ENCODE measurements at regions not wholly inside any gene's neighbourhood (a gene's known extent, or its start where the extent isn't known, plus 50 kb on each side); places are given as distances from the start of the nearest gene placed in this dataset.

DNA sequence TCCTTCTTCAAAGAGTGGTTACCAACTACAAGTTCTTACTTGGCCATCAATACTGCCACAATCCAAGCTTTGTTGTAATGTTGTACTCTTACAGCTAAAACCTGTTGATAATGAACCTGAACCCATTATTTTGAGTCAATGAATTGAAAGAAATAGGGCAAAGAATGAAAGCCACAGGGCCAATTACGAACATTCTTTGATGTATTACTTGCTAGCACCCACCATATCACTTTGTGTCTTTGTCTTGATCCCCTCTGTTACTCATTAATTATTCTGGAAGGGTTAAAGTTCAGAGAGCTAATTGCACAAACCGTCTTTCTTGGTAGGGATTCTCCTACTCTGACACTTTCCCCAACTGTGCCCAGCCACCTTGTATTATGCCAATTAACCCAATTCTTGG, 53.2 kb upstream of the TFEC start:
- TF ChIP-seq, protein P1, sequence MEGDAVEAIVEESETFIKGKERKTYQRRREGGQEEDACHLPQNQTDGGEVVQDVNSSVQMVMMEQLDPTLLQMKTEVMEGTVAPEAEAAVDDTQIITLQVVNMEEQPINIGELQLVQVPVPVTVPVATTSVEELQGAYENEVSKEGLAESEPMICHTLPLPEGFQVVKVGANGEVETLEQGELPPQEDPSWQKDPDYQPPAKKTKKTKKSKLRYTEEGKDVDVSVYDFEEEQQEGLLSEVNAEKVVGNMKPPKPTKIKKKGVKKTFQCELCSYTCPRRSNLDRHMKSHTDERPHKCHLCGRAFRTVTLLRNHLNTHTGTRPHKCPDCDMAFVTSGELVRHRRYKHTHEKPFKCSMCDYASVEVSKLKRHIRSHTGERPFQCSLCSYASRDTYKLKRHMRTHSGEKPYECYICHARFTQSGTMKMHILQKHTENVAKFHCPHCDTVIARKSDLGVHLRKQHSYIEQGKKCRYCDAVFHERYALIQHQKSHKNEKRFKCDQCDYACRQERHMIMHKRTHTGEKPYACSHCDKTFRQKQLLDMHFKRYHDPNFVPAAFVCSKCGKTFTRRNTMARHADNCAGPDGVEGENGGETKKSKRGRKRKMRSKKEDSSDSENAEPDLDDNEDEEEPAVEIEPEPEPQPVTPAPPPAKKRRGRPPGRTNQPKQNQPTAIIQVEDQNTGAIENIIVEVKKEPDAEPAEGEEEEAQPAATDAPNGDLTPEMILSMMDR (IDR thresholded peaks at IDR 0.05; ENCODE audit: low read depth, low read length), result no peak
- no peaks in the 10 kb centered on the region for H3K36me3 ChIP-seq
- no peak overlapping the region for H3K4me3 ChIP-seq (ENCODE audit: low read depth, low read length)
- H3K27me3 ChIP-seq, result no peaks in the 10 kb centered on the region
- H3K4me1 ChIP-seq, result no peaks in the 10 kb centered on the region
- no peaks in the 10 kb centered on the region for H3K9me3 ChIP-seq
- no peak for DNase-seq

DNA sequence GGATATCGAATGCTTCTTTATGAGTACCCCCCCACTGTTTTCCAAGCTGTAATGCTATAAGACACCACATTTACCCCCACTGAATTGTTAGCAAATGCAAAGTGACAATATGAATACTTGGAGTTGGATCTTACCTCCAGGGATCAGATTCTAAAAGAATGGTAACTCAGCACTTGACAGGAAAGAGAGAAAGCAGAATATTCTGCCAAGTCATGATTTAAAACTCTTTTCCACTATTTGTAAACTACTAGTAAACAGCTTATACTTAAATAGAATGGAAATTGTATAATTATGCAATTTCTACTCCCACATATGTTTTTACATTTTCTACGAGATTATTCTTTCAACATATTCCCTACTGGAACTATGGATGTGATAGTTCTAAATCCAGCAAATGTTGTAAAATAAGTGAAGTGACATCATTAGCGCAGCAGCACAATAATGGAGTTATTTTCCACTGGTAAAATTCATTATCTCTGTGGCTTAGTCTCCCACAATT, 56.0 kb upstream of the TFEC start:
- no peak overlapping the region for H3K4me3 ChIP-seq (ENCODE audit: low read depth, low read length)
- no peaks in the 10 kb centered on the region for H3K4me1 ChIP-seq
- no peaks in the 10 kb centered on the region for H3K27me3 ChIP-seq
- TF ChIP-seq, protein P1 (IDR thresholded peaks at IDR 0.05; ENCODE audit: low read depth, low read length), result no peak
- DNase-seq, result no peak
- no peaks in the 10 kb centered on the region for H3K36me3 ChIP-seq
- H3K9me3 ChIP-seq, result no peaks in the 10 kb centered on the region

DNA sequence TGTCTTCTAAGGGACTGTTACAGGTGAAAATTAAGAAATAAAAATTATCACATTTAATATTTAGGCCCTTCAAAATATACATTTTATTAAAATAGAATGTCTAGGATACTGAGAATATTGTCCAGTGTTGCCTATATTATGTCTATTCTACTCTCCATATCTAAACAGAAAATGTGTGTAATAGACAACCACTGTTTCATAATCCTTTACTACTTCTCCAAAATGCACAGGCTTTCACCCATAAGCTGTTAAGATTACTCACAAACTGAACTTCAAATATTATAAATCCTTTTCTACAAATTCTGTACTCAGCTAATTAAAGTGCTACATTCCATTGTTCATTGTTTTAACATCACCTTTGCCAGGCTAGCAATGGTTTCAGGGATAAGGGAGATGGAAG, 56.7 kb upstream of the TFEC start:
- no peaks in the 10 kb centered on the region for H3K4me1 ChIP-seq
- H3K36me3 ChIP-seq, result no peaks in the 10 kb centered on the region
- no peak for DNase-seq
- H3K4me3 ChIP-seq (ENCODE audit: low read depth, low read length), result no peak overlapping the region
- no peaks in the 10 kb centered on the region for H3K9me3 ChIP-seq
- no peaks in the 10 kb centered on the region for H3K27me3 ChIP-seq
- TF ChIP-seq, protein P1 (IDR thresholded peaks at IDR 0.05; ENCODE audit: low read depth, low read length), result no peak

DNA sequence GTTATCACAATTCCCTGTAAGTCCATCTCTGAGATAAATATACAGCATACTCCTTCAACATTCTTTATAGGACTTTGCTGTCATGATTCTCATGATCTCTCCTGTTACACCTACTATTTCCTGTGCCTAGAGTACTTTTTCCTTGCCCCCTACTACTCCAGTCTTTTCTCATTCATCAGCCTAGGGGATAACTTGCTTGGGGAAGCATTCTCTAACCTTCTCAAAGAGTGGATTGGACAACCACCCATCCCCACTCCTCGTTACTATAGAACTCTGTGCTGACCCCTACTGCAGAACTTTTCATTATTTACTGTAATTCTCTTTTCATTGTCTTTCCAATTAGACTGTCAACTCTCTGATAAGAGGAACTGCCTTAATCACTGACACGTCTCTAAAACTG, 57.4 kb upstream of the TFEC start:
- no peak for DNase-seq
- Histone ChIP-seq H3K4me3 (ENCODE audit: low read depth, low read length) (no peak overlapping the region), H3K36me3 (no peaks in the 10 kb centered on the region), H3K9me3 (no peaks in the 10 kb centered on the region), H3K27me3 (no peaks in the 10 kb centered on the region), H3K4me1 (no peaks in the 10 kb centered on the region)
- TF ChIP-seq, protein P1 (IDR thresholded peaks at IDR 0.05; ENCODE audit: low read depth, low read length), result no peak

DNA sequence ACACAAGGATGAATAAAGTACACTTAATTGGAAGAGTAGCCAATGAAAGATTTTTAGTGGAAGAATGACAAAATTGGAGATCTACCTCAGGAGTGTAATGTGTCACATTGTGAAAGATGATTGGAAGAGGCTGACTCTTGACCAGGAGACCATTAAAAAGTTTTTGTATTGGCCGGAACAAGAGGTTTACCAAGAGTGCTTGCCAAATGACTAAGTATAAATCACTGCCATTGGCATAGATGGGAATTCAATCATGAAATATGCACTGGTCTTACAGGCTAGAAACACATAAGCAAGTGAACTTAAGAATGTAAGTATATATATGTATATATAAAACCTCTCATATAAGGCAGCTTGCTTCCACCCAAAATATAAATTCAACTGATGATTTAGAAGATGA, 58.7 kb upstream of the TFEC start:
- Histone ChIP-seq H3K36me3 (no peaks in the 10 kb centered on the region), H3K4me1 (no peaks in the 10 kb centered on the region), H3K4me3 (ENCODE audit: low read depth, low read length) (no peak overlapping the region), H3K9me3 (no peaks in the 10 kb centered on the region), H3K27me3 (no peaks in the 10 kb centered on the region)
- TF ChIP-seq, protein P1 (IDR thresholded peaks at IDR 0.05; ENCODE audit: low read depth, low read length), result no peak
- DNase-seq, result no peak

DNA sequence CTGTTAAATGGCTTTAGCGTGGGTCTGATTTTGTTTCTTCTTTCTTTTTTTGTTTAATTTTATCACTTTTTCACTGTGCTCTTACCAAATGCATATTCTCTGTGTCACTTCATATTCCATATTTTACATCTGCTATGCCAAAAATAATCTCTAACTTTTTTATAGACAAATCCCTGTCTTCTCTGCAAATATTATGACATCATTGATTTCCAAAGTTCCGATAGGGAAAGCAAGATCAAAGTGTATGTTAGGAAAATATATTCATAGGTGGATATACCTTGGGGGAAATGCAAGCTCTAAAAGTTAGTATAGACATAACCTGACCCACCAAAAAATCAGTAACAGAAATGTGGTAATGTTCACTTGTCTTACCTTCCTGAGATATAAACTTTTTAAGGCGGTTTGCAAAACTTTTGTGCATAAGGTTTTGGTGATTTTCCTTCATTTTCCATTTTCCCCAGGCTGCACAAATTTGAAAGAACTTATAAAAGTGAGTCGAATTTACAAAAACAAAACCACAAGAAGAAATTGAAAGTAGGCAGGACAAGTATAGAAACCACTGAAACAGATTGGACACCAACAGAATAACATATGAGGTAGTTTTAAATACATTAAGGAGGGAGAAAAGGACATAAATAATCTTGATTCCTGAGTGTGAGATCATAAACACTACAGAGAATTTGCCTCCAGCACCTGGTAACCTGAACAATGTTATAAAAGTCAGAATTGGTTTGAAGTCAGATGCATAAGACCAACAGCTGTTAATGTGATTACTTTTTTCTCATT, 63.1 kb upstream of the TFEC start:
- Histone ChIP-seq H3K4me1 (no peaks in the 10 kb centered on the region), H3K36me3 (no peaks in the 10 kb centered on the region), H3K9me3 (no peaks in the 10 kb centered on the region), H3K4me3 (ENCODE audit: low read depth, low read length) (no peak overlapping the region), H3K27me3 (no peaks in the 10 kb centered on the region)
- TF ChIP-seq, protein P1 (IDR thresholded peaks at IDR 0.05; ENCODE audit: low read depth, low read length), result no peak
- DNase-seq, result no peak

Data from BE2C (cell line).